Vagina (tissue), 2 donors: ENCODE measurements at regions not wholly inside any gene's neighbourhood (a gene's known extent, or its start where the extent isn't known, plus 50 kb on each side); places are given as distances from the start of the nearest gene placed in this dataset.

Experiments used
- CTCF ChIP-seq, 3 experiments: fragments of 450-650 bp in 2 of 3; fragments of 200-600 bp in 1 of 3; sonication (generic) in 1 of 3; IDR thresholded peaks; one replicate each; pipeline ENCODE4 v1.5.1; 2017 to 2019; ENCODE audit warnings: antibody characterized with exemption in 3 of 3, mild to moderate bottlenecking in 2 of 3, moderate library complexity in 2 of 3
- POLR2A ChIP-seq, 2 donors: fragments of 450-650 bp; IDR thresholded peaks; one replicate each; pipeline ENCODE4 v1.6.1; 2017; ENCODE audit warnings: antibody characterized with exemption in 2 of 2, mild to moderate bottlenecking in 2 of 2, moderate library complexity in 2 of 2
- POLR2AphosphoS5 ChIP-seq, 2 donors: sonication (generic); formaldehyde crosslinking; IDR thresholded peaks; one replicate each; pipeline ENCODE4 v1.9.0; 2017; ENCODE audit warnings: antibody characterized with exemption in 2 of 2, mild to moderate bottlenecking in 2 of 2, low read depth in 1 of 2; ENCODE audit not compliant: insufficient read depth in 1 of 2

DNA sequence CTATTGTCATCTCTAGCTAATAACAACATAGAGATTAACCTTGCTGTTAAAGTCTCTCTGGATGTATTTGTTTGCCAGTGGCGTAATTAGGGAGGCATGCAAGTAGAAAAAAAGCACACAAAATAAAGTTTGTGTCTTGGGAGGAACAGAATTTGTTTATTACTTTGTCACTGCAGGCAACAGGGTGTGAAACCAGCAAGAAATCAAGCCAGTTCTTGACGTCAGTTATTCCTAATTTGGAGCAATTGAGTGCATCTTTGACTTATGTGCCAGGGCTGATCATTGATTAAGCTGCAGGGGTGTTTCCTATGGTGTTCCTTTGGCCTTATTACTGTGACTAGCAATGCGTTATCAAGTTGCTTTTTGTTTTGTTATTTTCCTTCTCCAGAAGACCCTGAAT, 751.0 kb downstream of the KCNA4 start:
- TF ChIP-seq POLR2AphosphoS5 (IDR thresholded peaks at IDR 0.05; ENCODE audit: insufficient read depth in 1 of 2, low read depth in 1 of 2), result no peak
- TF ChIP-seq CTCF (IDR thresholded peaks at IDR 0.05), result no peak
- TF ChIP-seq POLR2A (IDR thresholded peaks at IDR 0.05), result no peak
